SU-DHL-6 (cell line): ENCODE measurements at regions not wholly inside any gene's neighbourhood (a gene's known extent, or its start where the extent isn't known, plus 50 kb on each side); places are given as distances from the start of the nearest gene placed in this dataset.
"Not testable (repeated sequence)": the region's sequence is repeated elsewhere in the genome, so short reads cannot be mapped to it uniquely, and the experiment has no call there.

Experiments used
- H2AFZ ChIP-seq: fragments of 200-600 bp; sonication (generic); 2 replicates; pipeline ENCODE4 v1.6.1; 2014; ENCODE audit warnings: low read depth, mild to moderate bottlenecking, moderate library complexity, mixed read lengths, antibody characterized with exemption, low read length; ENCODE audit not compliant: severe bottlenecking
- H3F3A ChIP-seq: fragments of 200-600 bp; shearing (Covaris generic); 2 replicates; pipeline ENCODE4 v1.6.0; 2016; ENCODE audit warnings: antibody characterized with exemption, mild to moderate bottlenecking; ENCODE audit not compliant: insufficient read depth
- H3K27ac ChIP-seq: fragments of 200-600 bp; sonication (generic); 2 replicates; pipeline ENCODE4 v1.5.1; 2016; ENCODE audit warnings: low read depth, mild to moderate bottlenecking, low read length, moderate library complexity, mixed read lengths
- H3K27me3 ChIP-seq: fragments of 200-600 bp; sonication (generic), shearing (Covaris generic); 2 replicates; pipeline ENCODE4 v1.6.0; 2014; ENCODE audit warnings: mild to moderate bottlenecking, low read length
- H3K36me3 ChIP-seq: fragments of 200-600 bp; sonication (generic); 2 replicates; pipeline ENCODE4 v1.6.1; 2014; ENCODE audit warnings: mild to moderate bottlenecking, low read length, mixed read lengths
- H3K4me2 ChIP-seq: fragments of 300-600, 200-600 bp; shearing (Covaris generic), sonication (generic); 2 replicates; pipeline ENCODE4 v1.6.0; 2014; ENCODE audit warnings: low read length, low read depth, mild to moderate bottlenecking; ENCODE audit not compliant: poor library complexity, severe bottlenecking
- H3K4me3 ChIP-seq: fragments of 200-600 bp; sonication (generic); 2 replicates; pipeline ENCODE4 v1.5.1; 2014; ENCODE audit warnings: antibody characterized with exemption, low read length, mild to moderate bottlenecking, mixed read lengths; ENCODE audit not compliant: insufficient read depth, poor library complexity, severe bottlenecking
- H3K79me2 ChIP-seq: fragments of 200-600 bp; sonication (generic); 2 replicates; pipeline ENCODE4 v1.6.1; 2014; ENCODE audit warnings: mild to moderate bottlenecking, low read length, moderate library complexity; ENCODE audit not compliant: insufficient read depth
- H3K9ac ChIP-seq: fragments of 200-600 bp; sonication (generic); 2 replicates; pipeline ENCODE4 v1.7.0; 2014; ENCODE audit warnings: mild to moderate bottlenecking, low read length
- H3K9me2 ChIP-seq: fragments of 200-600 bp; sonication (generic); replicated peaks from 2 replicates; pipeline ENCODE4 v1.6.1; 2014; ENCODE audit warnings: low read length; ENCODE audit not compliant: insufficient read depth
- H3K9me3 ChIP-seq: fragments of 200-600 bp; sonication (generic); 2 replicates; pipeline ENCODE4 v1.6.1; 2014; ENCODE audit warnings: low read length, mixed read lengths; ENCODE audit not compliant: insufficient read depth
- H4K20me1 ChIP-seq: fragments of 200-600 bp; sonication (generic); 2 replicates; pipeline ENCODE4 v1.6.1; 2014; ENCODE audit warnings: low read depth, mild to moderate bottlenecking, antibody characterized with exemption, low read length, moderate library complexity, mixed read lengths
- CTCF ChIP-seq: fragments of 200-600 bp; sonication (generic); IDR thresholded peaks from one replicate; pipeline ENCODE4 v1.5.1; 2017; ENCODE audit warnings: antibody characterized with exemption, mild to moderate bottlenecking, low read length, moderate library complexity; ENCODE audit not compliant: insufficient read depth, poor library complexity, severe bottlenecking
- EZH2phosphoT487 ChIP-seq: fragments of 200-600 bp; sonication (generic), shearing (Covaris generic); conservative IDR thresholded peaks from 2 replicates; pipeline ENCODE4 v1.6.1; 2018; ENCODE audit warnings: mild to moderate bottlenecking, antibody characterized with exemption, low read length, moderate library complexity, mixed read lengths

- Histone ChIP-seq H3K4me2 (no peak overlapping the region), H3K4me3 (no peak overlapping the region), H4K20me1 (no peaks in the 10 kb centered on the region), H3F3A (no peaks in the 10 kb centered on the region), H2AFZ (no peak overlapping the region), H3K9me3 (no peaks in the 10 kb centered on the region), H3K27ac (no peak overlapping the region), H3K27me3 (no peaks in the 10 kb centered on the region), H3K9ac (no peak overlapping the region), H3K36me3 (no peaks in the 10 kb centered on the region), H3K9me2 (no peaks in the 10 kb centered on the region), H3K79me2 (no peaks in the 10 kb centered on the region)
- TF ChIP-seq CTCF = no peak
- no peak for TF ChIP-seq EZH2phosphoT487
Measured at GRCh38 chr3:165983284-165983683, 146.1 kb upstream of the BCHE start.

GRCh38 chr3:165981318-165981717 lies 144.1 kb upstream of the BCHE start:
- Histone ChIP-seq H3K9me3 (no peaks in the 10 kb centered on the region), H3K4me3 (no peak overlapping the region), H3K27ac (no peak overlapping the region), H3K4me2 (no peak overlapping the region), H3K79me2 (no peaks in the 10 kb centered on the region), H3K9ac (no peak overlapping the region), H2AFZ (no peak overlapping the region), H3K27me3 (no peaks in the 10 kb centered on the region), H4K20me1 (no peaks in the 10 kb centered on the region), H3F3A (no peaks in the 10 kb centered on the region), H3K9me2 (no peaks in the 10 kb centered on the region), H3K36me3 (no peaks in the 10 kb centered on the region)
- no peak for TF ChIP-seq CTCF
- no peak for TF ChIP-seq EZH2phosphoT487

GRCh38 chr3:165960825-165961224 lies 123.6 kb upstream of the BCHE start:
- H3K9me2 ChIP-seq, H3K36me3 ChIP-seq, H3K79me2 ChIP-seq, H3K27me3 ChIP-seq, H3K4me3 ChIP-seq, H3K9ac ChIP-seq, H3K27ac ChIP-seq, H2AFZ ChIP-seq, H3K4me2 ChIP-seq, H3F3A ChIP-seq, H4K20me1 ChIP-seq, H3K9me3 ChIP-seq: not testable (repeated sequence)

- no peak overlapping the region for H3K27ac ChIP-seq
- TF ChIP-seq CTCF (no peak), EZH2phosphoT487 (no peak)
Measured at GRCh38 chr3:165954171-165954570, 116.9 kb upstream of the BCHE start.

More at GRCh38 chr3:165954171-165954570, 116.9 kb upstream of the BCHE start:
- Histone ChIP-seq H3K27me3 (no peaks in the 10 kb centered on the region), H4K20me1 (no peaks in the 10 kb centered on the region), H3K79me2 (no peaks in the 10 kb centered on the region), H3K9ac (no peak overlapping the region), H3K4me2 (no peak overlapping the region), H3K9me2 (no peaks in the 10 kb centered on the region), H3F3A (no peaks in the 10 kb centered on the region), H3K4me3 (no peak overlapping the region), H3K9me3 (no peaks in the 10 kb centered on the region), H3K36me3 (no peaks in the 10 kb centered on the region), H2AFZ (no peak overlapping the region)
